DMS79 (cell line): ENCODE measurements at regions not wholly inside any gene's neighbourhood (a gene's known extent, or its start where the extent isn't known, plus 50 kb on each side); places are given as distances from the start of the nearest gene placed in this dataset.
"Not testable (repeated sequence)": the region's sequence is repeated elsewhere in the genome, so short reads cannot be mapped to it uniquely, and the experiment has no call there.

Experiments
- DNase-seq: peaks from one replicate; lab custom pipeline; 2025; lab: John Stamatoyannopoulos, UW

GRCh38 chr6:22147921-22148776, 148.7 kb downstream of the PRL start:
- DNase-seq = peak; percentile 83

DNA sequence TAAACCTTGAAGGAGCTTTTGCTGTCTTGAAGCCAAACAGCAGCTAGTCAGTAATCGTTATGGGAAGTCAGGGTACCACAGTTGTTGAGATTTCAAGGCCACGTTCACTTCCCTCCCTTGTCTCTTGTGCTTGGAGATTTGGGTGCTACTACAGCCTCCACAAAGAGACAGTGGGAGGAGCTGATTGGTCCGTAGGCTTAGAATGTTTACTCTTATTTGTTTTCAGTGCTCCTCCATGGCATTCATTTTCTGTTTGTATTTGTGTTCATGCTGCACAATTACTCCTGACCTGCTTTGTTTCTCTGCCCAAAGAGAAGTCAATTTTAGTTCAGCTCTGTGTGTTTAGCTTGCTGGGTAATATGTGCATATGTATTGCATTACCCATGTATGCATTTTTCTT, 147.7 kb downstream of the PRL start:
- DNase-seq = peak; percentile 65

DNA sequence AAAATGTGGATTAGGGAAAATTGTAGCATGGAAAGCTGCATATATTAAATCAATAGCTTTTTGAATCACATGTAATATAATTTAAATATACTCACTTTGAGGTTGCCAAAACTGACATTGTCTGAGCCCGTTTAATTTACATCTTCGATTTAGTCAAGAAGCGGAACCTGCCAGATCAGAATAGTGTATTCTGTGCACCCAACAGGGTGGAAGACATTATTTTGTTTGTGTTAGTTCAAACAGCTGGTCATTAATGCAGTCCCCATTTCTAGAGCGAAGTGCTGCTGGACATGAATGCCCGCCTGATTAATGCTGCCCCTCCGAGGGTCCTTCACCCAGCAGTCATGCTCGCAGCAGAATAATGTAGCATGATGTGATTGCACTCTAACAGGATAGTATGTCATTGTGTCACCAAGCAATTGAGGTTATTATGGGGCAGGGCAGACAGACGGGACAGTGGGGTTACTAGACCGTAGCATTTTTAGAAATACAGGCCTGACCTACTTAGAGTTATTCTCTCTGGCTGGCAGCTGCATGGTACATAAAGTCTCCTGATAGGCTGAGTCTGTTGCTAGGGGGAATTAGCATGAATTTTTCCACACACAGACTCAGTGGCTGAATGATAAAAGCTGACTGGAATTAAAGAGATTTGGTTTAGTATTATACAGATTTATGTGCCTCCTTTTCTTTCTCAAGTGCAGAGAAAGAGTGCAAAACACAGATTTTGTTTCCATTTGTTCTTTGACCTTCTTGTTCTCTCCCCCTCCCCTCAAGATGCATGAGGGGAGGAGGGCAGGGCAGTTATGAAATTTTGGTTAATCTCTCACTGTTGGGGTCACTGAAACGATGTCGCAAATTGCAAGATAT, 147.1 kb downstream of the PRL start:
- peak; percentile 91 for DNase-seq

DNA sequence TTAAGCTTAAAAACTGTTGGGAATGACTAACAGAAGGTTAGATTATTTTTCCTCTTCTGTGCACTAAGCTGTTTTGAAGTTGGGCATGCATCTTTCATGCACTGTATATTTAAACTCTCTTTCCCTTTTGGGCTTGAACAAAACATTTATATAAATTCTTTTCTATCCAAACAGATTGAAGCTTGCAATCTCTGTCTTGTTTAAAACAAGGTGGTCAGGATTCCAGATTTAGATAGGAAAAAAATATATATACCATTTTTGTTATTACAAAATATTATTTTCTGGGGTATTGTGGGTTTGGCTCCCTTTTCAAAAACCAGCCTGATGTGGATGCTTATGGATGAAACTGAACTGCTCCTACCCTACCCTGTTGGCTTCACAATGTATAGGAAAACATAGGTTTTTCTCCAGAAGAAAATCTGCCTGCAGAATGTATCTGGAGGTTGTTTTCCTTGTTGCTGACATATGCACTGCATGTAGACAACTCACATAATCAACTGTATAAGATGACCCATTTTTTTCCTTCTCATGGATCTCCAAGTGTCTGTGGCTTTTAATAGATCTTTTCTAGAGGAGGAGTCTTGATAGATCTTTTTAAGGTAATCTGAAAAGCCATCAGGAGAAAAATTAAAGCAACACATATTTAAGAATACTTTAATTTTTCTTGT, 146.3 kb downstream of the PRL start:
- DNase-seq = no peak

GRCh38 chr6:22151892-22152291, 144.9 kb downstream of the PRL start:
- no peak for DNase-seq

GRCh38 chr6:22152841-22153240, 144.0 kb downstream of the PRL start:
- no peak for DNase-seq

DNA sequence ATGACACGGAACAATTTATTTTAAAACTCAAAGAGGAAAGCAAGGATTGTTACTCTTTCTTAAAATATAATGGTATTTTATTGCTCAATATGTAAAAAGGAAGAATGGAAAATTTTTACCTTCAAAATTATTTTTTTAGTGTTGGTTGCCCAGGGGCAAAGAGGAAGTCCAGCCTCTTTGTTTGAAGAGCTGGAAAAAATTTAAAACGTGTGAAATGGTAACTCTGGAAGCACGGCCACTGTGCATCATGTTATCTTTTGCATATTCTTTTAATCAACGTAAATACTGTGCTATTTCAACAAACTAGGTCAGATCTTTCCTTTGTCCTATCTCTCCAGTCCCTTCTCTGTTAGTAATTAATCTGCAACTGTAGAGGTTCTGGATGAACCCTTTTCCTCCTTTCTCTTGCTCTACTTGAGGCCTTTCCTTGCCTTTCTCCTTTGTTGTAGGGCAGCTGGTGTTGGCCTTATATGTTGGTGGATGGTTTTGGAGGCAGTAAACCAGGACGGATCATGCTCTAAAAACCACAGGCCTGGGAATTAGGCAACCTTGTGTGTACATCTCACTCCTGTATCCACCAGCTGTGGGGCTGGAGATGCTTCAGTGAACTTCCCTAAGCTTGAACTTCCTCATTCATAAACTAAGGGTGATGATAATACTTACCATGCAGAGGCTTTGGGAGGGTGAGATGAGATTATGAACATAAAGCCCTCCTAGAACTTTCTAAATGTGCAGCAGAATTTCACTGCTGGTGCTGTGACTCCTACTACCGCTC, 143.3 kb downstream of the PRL start:
- no peak for DNase-seq

GRCh38 chr6:22155551-22155950, 141.3 kb downstream of the PRL start:
- no peak for DNase-seq

DNA sequence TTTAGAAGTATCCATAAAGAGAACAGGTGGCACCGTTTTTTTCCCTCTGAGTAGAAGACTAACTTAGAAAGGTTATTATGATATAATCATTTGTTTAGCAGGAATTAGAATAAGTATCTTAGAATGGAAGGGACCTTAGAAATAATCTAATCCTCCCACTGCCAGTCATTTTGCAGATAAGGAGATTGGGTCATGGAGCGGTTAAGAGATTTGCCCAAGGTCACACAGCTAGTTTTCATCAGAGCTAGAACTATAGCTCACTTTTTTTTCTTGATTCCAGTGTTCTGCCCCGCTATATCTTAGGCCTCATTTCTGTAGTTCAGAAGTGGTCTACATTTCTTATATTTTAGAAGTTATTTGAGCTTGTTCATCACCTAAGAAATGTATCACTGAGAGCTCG, 139.6 kb downstream of the PRL start:
- DNase-seq = no peak

DNA sequence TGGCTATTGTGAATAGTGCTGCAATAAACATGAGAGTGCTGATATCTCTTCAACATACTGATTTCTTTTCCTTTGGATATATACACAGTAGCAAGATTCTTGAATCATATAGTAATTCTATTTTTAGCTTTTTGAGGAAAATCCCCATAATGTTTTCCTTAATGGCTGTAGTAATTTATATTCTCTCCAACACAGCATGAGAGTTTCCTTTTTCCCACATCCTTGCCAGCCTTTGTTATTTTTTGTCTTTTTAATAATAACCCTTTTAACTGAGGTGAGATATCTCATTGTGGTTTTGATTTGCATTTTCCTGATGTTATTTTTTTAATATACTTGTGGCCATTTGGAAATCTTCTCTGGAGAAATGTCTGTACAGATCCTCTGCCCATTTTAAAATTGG, 132.6 kb downstream of the PRL start:
- no peak for DNase-seq

DNA sequence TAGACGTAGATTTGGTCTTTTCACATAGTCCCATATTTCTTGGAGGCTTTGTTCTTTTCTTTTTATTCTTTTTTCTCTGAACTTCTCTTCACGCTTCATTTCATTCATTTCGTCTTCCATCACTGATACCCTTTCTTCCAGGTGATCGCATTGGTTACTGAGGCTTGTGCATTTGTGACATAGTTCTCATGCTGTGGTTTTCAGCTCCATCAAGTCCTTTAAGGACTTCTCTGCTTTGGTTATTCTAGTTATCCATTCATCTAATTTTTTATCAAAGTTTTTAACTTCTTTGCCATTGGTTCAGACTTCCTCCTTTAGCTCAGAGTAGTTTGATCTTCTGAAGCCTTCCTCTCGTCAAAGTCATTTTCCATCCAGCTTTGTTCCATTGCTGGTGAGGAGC, 125.8 kb downstream of the PRL start:
- DNase-seq = not testable (repeated sequence)

DNA sequence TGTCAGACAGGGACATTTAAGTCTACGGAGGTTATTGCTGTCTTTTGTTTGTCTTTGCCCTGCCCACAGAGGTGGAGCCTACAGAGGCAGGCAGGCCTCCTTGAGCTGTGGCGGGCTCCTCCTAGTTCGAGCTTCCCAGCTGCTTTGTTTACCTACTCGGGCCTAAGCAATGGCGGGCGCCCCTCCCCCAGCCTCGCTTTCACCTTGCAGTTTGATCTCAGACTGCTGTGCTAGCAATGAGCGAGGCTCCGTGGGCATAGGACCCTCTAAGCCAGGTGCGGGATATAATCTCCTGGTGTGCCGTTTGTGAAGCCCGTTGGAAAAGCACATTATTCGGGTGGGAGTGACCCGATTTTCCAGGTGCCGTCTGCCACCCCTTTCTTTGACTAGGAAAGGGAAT, 125.0 kb downstream of the PRL start:
- not testable (repeated sequence) for DNase-seq

DNA sequence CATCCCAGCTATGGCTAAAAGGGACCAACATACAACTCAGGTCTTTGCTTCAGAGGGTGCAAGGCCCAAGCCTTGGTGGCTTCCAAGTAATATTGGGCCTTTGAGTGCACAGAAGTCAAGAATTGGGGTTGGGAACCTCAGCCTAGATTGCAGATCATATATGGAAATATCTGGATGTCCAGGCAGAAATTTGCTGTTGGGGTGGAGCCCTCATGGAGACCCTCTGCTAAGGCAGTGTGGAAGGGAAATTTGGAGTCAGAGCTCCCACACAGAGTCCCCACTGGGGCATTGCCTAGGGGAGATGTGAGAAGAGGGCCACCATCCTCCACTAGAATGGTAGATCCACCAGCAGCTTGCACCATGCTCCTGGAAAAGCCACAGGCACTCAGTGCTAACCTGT, 123.5 kb downstream of the PRL start:
- DNase-seq = no peak

- not testable (repeated sequence) for DNase-seq
Measured at GRCh38 chr6:22180250-22180649, 116.6 kb downstream of the PRL start.

DNA sequence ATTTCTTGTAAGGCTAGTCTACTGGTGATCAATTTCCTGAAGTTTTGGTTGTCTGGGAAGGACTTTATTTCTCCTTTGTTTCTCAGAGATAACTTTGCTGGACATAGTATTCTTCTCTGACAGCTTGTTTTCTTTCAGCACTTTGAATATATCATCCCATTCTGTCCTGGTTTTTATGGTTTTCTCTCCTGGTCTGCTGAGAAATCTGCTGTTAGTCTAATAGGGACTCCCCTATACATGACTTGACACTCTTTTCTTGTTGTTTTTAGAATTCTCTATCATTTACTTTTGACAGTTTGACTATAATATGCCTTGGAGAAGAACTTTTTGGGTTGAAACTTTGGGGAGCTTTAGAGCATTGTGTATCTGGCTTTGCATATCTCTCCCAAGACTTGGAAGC, 112.5 kb downstream of the PRL start:
- DNase-seq = no peak

DNA sequence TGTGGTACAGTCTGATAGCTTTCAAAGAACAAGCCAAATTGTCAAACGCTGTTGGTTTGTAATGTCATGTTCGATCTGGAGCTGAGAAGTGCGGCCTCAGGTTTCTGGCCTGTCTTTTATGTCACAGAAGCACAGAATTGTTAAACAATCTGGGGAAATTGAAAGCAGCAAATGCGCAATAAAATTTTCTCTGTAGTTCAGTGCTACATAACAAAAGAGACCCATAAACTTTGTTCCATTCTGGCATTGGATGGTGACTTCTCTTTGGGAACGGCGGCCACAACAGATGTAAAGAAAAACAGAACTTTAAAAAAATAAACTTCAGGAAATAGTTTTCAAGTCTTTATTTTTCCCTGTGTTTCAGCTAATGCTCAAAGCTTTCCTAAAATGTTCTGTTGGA, 106.9 kb downstream of the PRL start:
- DNase-seq = no peak

GRCh38 chr6:22194188-22194921, 102.5 kb downstream of the PRL start:
- no peak for DNase-seq

DNA sequence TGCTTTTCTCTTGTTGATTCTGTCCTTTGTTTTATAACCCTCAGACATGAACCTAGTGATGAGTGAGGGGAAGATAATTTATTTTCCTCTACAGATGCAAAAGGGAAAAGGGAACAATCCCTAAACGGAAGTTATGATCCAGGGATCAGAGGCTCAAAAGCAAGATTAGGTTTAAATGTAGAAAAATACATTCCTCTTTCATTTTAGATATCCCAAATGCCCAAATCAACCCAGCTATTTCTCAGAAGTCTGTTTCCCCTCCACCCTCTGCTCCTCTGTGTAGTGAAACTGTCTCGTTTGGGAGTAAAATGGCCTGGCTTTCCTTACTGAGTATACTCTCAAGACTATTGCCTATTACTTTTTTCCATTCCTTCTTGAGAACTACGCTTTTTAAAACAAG, 97.1 kb downstream of the PRL start:
- DNase-seq = no peak

DNA sequence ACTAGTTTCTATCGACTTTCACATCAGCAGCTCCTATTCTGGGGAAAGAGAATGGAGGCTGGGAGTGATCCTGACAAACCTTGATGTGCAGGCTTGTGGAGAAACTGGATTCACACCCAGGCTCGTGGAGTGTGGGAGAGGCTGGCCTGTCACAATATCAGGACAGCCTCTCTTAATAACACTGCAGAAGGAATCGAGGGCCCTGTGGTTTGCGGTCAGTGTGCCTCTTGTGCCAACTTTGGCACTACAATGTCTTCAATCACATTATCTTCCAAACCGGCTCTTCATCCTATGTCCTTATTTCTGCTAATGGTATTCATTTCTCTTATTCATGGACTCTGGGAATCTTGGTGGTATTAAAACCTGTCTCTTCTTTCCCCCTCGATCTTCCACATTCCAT, 92.7 kb downstream of the PRL start:
- DNase-seq = no peak

DNA sequence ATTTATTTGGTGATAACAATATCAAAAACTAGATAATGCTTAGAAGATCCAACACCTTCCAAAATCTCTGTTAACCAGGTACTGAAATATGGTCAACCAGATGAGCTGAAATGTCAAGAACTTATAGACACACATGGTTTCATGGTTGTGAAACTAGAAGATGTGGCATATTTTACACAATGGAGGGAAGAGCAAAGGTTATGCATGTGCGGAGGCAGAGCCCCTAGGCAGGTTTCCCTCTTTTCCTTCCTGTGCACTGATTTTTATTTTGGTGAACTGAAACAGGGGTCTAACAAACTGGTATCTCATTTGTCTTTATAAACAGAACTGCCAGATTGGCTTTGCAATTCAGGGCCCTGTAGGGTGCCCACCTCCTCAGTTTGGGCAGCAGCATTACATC, 91.6 kb downstream of the PRL start:
- DNase-seq = no peak

- no peak for DNase-seq
Measured at GRCh38 chr6:22206106-22206505, 90.7 kb downstream of the PRL start.
